HK-2 (cell line): ENCODE measurements at regions not wholly inside any gene's neighbourhood (a gene's known extent, or its start where the extent isn't known, plus 50 kb on each side); places are given as distances from the start of the nearest gene placed in this dataset.

Source experiments
- DNase-seq: peaks from one replicate; pipeline ENCODE4 v3.0.0-alpha.2; 2018; ENCODE audit not compliant: unreplicated experiment

- DNase-seq: no peak
Measured at GRCh38 chr4:177108708-177109107, 201.0 kb upstream of the NEIL3 start.

GRCh38 chr4:177109769-177110168 lies 199.9 kb upstream of the NEIL3 start:
- DNase-seq: no peak

GRCh38 chr4:177116161-177116560 lies 193.5 kb upstream of the NEIL3 start:
- no peak for DNase-seq

GRCh38 chr4:177117256-177117655 lies 192.4 kb upstream of the NEIL3 start:
- DNase-seq: no peak

GRCh38 chr4:177118596-177118995 lies 191.1 kb upstream of the NEIL3 start:
- no peak for DNase-seq

GRCh38 chr4:177119021-177119471 lies 190.6 kb upstream of the NEIL3 start:
- DNase-seq: no peak

GRCh38 chr4:177119691-177120090 lies 190.0 kb upstream of the NEIL3 start:
- DNase-seq: no peak

- no peak for DNase-seq
Measured at GRCh38 chr4:177123811-177124210, 185.9 kb upstream of the NEIL3 start.

- DNase-seq: no peak
Measured at GRCh38 chr4:177124349-177125064, 185.2 kb upstream of the NEIL3 start.

GRCh38 chr4:177125656-177126055 lies 184.0 kb upstream of the NEIL3 start:
- DNase-seq: no peak

- DNase-seq: no peak
Measured at GRCh38 chr4:177127658-177128057, 182.0 kb upstream of the NEIL3 start.

GRCh38 chr4:177128306-177128705 lies 181.4 kb upstream of the NEIL3 start:
- DNase-seq: no peak

- no peak for DNase-seq
Measured at GRCh38 chr4:177131736-177132135, 177.9 kb upstream of the NEIL3 start.

- no peak for DNase-seq
Measured at GRCh38 chr4:177147668-177148067, 162.0 kb upstream of the NEIL3 start.

- DNase-seq: no peak
Measured at GRCh38 chr4:177155454-177155853, 154.2 kb upstream of the NEIL3 start.

- no peak for DNase-seq
Measured at GRCh38 chr4:177159600-177159999, 150.1 kb upstream of the NEIL3 start.

GRCh38 chr4:177161781-177162180 lies 147.9 kb upstream of the NEIL3 start:
- no peak for DNase-seq

GRCh38 chr4:177163532-177163931 lies 146.1 kb upstream of the NEIL3 start:
- no peak for DNase-seq

- DNase-seq: no peak
Measured at GRCh38 chr4:177171588-177171987, 138.1 kb upstream of the NEIL3 start.

- no peak for DNase-seq
Measured at GRCh38 chr4:177175473-177175872, 134.2 kb upstream of the NEIL3 start.

GRCh38 chr4:177177541-177178081 lies 132.1 kb upstream of the NEIL3 start:
- DNase-seq: no peak

- DNase-seq: no peak
Measured at GRCh38 chr4:177178246-177178645, 131.4 kb upstream of the NEIL3 start.

- no peak for DNase-seq
Measured at GRCh38 chr4:177182166-177182565, 127.5 kb upstream of the NEIL3 start.

- no peak for DNase-seq
Measured at GRCh38 chr4:177182728-177183127, 126.9 kb upstream of the NEIL3 start.
